A549 (cell line): ENCODE measurements at regions not wholly inside any gene's neighbourhood (a gene's known extent, or its start where the extent isn't known, plus 50 kb on each side); places are given as distances from the start of the nearest gene placed in this dataset.

ENCODE experiments used
- CBX8 ChIP-seq: fragments of 200-600 bp; sonication (generic); IDR thresholded peaks from 2 replicates; pipeline ENCODE4 v1.6.1; 2016
- CEBPB ChIP-seq, 2 experiments: fragments of >200 bp in 1 of 2; sonication (Bioruptor Twin) in 1 of 2; formaldehyde crosslinking in 1 of 2; IDR thresholded peaks; 2 replicates each; pipeline ENCODE4 v1.6.1; 2012 to 2016
- CTCF ChIP-seq: fragments of >200 bp; sonication (Bioruptor Twin); formaldehyde crosslinking; IDR thresholded peaks from 3 replicates; pipeline ENCODE4 v1.5.1; 2016
- EP300 ChIP-seq, 2 experiments: fragments of >200 bp; sonication (Bioruptor Twin); formaldehyde crosslinking; IDR thresholded peaks; 2 replicates in 1 of 2; 3 replicates in 1 of 2; pipeline ENCODE4 v1.6.1; 2016 to 2017
- POLR2A ChIP-seq: IDR thresholded peaks from 2 replicates; pipeline ENCODE4 v1.6.1; 2012; ENCODE audit warnings: mild to moderate bottlenecking, low read length
- REST ChIP-seq: fragments of 200-600 bp; sonication (generic); IDR thresholded peaks from 2 replicates; pipeline ENCODE4 v1.6.1; 2016; ENCODE audit warnings: antibody characterized with exemption, mild to moderate bottlenecking, moderate library complexity
- RFX5 ChIP-seq: fragments of 450-650 bp; IDR thresholded peaks from 2 replicates; pipeline ENCODE4 v1.7.1; 2014; ENCODE audit warnings: antibody characterized with exemption, mild to moderate bottlenecking, moderate library complexity
- TFCP2L1 ChIP-seq: fragments of 250-450 bp; sonication (Bioruptor Pico); IDR thresholded peaks from 2 replicates; pipeline ENCODE4 v1.5.0; 2021; ENCODE audit warnings: mild to moderate bottlenecking

- TF ChIP-seq POLR2A (no peak), CBX8 (no peak), CTCF (no peak), CEBPB (IDR thresholded peaks at IDR 0.05) (no peak), RFX5 (no peak), REST (no peak), EP300 (IDR thresholded peaks at IDR 0.05) (no peak), TFCP2L1 (CRISPR knock-in tag) (no peak)
Observed at GRCh38 chr11:101770648-101771047, 144.2 kb upstream of the CEP126 start.
